Adrenal gland (tissue), 9 donors: ENCODE measurements at regions not wholly inside any gene's neighbourhood (a gene's known extent, or its start where the extent isn't known, plus 50 kb on each side); places are given as distances from the start of the nearest gene placed in this dataset.

Source experiments
- DNase-seq, 7 donors: peaks; one replicate each; pipeline ENCODE4 v3.0.0-alpha.2; 2019 to 2020
- H3K27ac ChIP-seq, 5 donors: fragments of 200-600 bp; sonication (generic) in 4 of 5; 1 replicate in 3 of 5; 2 replicates in 2 of 5; pipeline versions ENCODE4 v1.5.1 to v1.8.0; 2016 to 2020; ENCODE audit warnings: mild to moderate bottlenecking in 1 of 5
- H3K27me3 ChIP-seq: fragments of 200-600 bp; 2 replicates; pipeline ENCODE4 v1.8.0; 2021
- H3K36me3 ChIP-seq, 2 donors: fragments of 200-600 bp; replicated peaks in 1 of 2; 1 replicate in 1 of 2; 2 replicates in 1 of 2; pipeline versions ENCODE4 v1.5.1 to v1.8.0; 2018 to 2022
- H3K4me1 ChIP-seq, 2 donors: fragments of 200-600 bp; replicated peaks in 1 of 2; 1 replicate in 1 of 2; 2 replicates in 1 of 2; pipeline versions ENCODE4 v1.5.1 to v1.8.0; 2018 to 2021
- H3K4me3 ChIP-seq, 4 donors: fragments of 200-600 bp; sonication (generic) in 3 of 4; one replicate each; pipeline ENCODE4 v1.5.1; 2016 to 2018
- H3K9me3 ChIP-seq, 3 donors: fragments of 200-600 bp; sonication (generic) in 1 of 3; replicated peaks in 1 of 3; 1 replicate in 2 of 3; 2 replicates in 1 of 3; pipeline versions ENCODE4 v1.5.1 to v1.8.0; 2016 to 2021
- POLR2A ChIP-seq, 2 donors: fragments of 450-650 bp; IDR thresholded peaks; one replicate each; pipeline ENCODE4 v1.6.1; 2017; ENCODE audit warnings: antibody characterized with exemption in 2 of 2, mild to moderate bottlenecking in 2 of 2, moderate library complexity in 1 of 2
- WGBS, 4 donors: extraction: QIAGEN DNeasy Blood & Tissue Kit in 2 of 4; methylation state at CpG; one replicate each; pipeline versions ENCODE4 v1.1.5 to v1.1.7; 2013 to 2017; 5-methylcytosine and 5-hydroxymethylcytosine counted together
- intact Hi-C, 2 donors: fragments of 100-400 bp; cut with DNase I; formaldehyde crosslinking; loops; one replicate each; pipeline versions ENCODE4 v1.14.1 to v1.15.0; 2022 to 2023
- TF ChIP-seq, protein P1 (sequence below), 6 experiments: fragments of 450-650 bp in 4 of 6; fragments of 200-600 bp in 2 of 6; sonication (generic) in 1 of 6; IDR thresholded peaks; 1 replicate in 5 of 6; 2 replicates in 1 of 6; pipeline versions ENCODE4 v1.5.1 to v1.8.0; 2016 to 2021; ENCODE audit warnings: antibody characterized with exemption in 6 of 6, mild to moderate bottlenecking in 2 of 6, moderate library complexity in 1 of 6
- donor health status: healthy with polysubstance abuse.
- donor health status: Bipolar disorder and iron deficiency.
- donor health status: DM: yes; HTN: yes; CAD: no.
- donor health status: DM: no; HTN: no; CAD: no.
- donor health status: DM: no; HTN: no; CAD: no.

DNA sequence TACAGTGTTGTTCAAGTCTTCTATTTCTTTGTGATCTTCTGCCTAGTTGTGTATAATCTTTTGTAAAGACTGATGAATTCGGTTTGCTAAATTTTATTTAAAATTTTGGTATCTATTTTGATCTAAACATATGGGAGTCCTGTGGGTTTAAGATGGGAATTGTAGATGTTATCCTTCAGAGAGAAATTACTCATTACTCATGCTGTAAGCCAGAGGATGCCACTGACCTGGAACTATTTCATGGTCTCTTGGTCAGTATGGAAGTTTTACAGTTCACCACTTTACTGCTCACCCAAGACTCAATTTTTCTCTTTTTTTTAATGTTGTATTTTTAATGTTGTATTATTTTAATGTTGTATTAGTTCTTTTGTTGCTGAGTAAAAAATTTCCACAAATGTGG, 138.6 kb upstream of the B3GALT2 start:
- Histone ChIP-seq H3K9me3 (peaks cover 0 to 5% (median 0%) of the 10 kb centered on the region in 3 donors), H3K36me3 (no peaks in the 10 kb centered on the region), H3K27ac (no peak overlapping the region), H3K4me1 (no peaks in the 10 kb centered on the region), H3K27me3 (no peaks in the 10 kb centered on the region), H3K4me3 (no peak overlapping the region)
- DNase-seq = no peak
- 79 to 84% (median 82%) methylated on average over 1 of the region's 1 CpG for WGBS, 4 donors
- intact Hi-C loops = no loop called here
- no peak for TF ChIP-seq POLR2A (IDR thresholded peaks at IDR 0.05)
- TF ChIP-seq, protein P1, sequence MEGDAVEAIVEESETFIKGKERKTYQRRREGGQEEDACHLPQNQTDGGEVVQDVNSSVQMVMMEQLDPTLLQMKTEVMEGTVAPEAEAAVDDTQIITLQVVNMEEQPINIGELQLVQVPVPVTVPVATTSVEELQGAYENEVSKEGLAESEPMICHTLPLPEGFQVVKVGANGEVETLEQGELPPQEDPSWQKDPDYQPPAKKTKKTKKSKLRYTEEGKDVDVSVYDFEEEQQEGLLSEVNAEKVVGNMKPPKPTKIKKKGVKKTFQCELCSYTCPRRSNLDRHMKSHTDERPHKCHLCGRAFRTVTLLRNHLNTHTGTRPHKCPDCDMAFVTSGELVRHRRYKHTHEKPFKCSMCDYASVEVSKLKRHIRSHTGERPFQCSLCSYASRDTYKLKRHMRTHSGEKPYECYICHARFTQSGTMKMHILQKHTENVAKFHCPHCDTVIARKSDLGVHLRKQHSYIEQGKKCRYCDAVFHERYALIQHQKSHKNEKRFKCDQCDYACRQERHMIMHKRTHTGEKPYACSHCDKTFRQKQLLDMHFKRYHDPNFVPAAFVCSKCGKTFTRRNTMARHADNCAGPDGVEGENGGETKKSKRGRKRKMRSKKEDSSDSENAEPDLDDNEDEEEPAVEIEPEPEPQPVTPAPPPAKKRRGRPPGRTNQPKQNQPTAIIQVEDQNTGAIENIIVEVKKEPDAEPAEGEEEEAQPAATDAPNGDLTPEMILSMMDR (IDR thresholded peaks at IDR 0.05) = no peak

GRCh38 chr1:193322211-193322610, 135.8 kb upstream of the B3GALT2 start:
- TF ChIP-seq, protein P1 (IDR thresholded peaks at IDR 0.05) = no peak
- TF ChIP-seq POLR2A (IDR thresholded peaks at IDR 0.05) = no peak
- no peaks in the 10 kb centered on the region for H3K9me3 ChIP-seq
- no peak for DNase-seq
- no peaks in the 10 kb centered on the region for H3K27me3 ChIP-seq
- no peaks in the 10 kb centered on the region for H3K36me3 ChIP-seq
- H3K4me1 ChIP-seq = no peaks in the 10 kb centered on the region
- no peak overlapping the region for H3K4me3 ChIP-seq
- WGBS, 4 donors = 61 to 68% (median 65%) methylated on average over 2 of the region's 2 CpGs
- intact Hi-C loops = no loop called here
- H3K27ac ChIP-seq = no peak overlapping the region

- no peaks in the 10 kb centered on the region for H3K36me3 ChIP-seq
- H3K27me3 ChIP-seq = no peaks in the 10 kb centered on the region
- H3K4me3 ChIP-seq = no peak overlapping the region
- no peak overlapping the region for H3K27ac ChIP-seq
- no peaks in the 10 kb centered on the region for H3K9me3 ChIP-seq
- DNase-seq = no peak
- 80 to 90% (median 85%) methylated on average over 2 of the region's 2 CpGs for WGBS, 4 donors
- TF ChIP-seq POLR2A (IDR thresholded peaks at IDR 0.05) = no peak
- TF ChIP-seq, protein P1 (IDR thresholded peaks at IDR 0.05) = no peak
- intact Hi-C loops = no loop called here
- no peaks in the 10 kb centered on the region for H3K4me1 ChIP-seq
These were observed 134.9 kb upstream of the B3GALT2 start for GRCh38 chr1:193321242-193321840.

DNA sequence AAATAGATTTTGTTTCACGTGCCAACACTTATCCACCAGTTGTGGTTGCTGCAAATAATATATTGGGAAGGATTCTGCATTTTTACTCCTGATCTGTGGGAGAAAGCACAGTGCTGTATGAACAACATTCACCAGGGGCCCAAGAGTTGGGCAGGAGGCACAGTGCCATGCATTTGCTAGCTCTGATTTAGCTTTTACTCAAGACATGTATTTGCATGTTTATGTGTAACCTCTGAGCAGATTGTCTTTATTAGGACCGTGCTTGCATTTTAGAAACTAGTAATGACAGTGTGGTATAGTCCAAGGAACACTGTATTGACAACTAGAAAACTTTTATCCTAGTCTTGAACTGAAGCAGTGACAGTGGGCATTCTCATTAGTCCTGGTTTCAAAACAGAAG, 133.9 kb upstream of the B3GALT2 start:
- intact Hi-C loops = no loop called here
- no peaks in the 10 kb centered on the region for H3K27me3 ChIP-seq
- H3K36me3 ChIP-seq = no peaks in the 10 kb centered on the region
- DNase-seq = no peak
- no peak overlapping the region for H3K27ac ChIP-seq
- no peaks in the 10 kb centered on the region for H3K4me1 ChIP-seq
- TF ChIP-seq, protein P1 (IDR thresholded peaks at IDR 0.05) = no peak
- TF ChIP-seq POLR2A (IDR thresholded peaks at IDR 0.05) = no peak
- no peaks in the 10 kb centered on the region for H3K9me3 ChIP-seq
- WGBS, 4 donors = 78 to 90% (median 83%) methylated on average over 1 to 2 of the region's 2 CpGs
- no peak overlapping the region for H3K4me3 ChIP-seq
